ENCODE measurements at regions not wholly inside any gene's neighbourhood (a gene's known extent, or its start where the extent isn't known, plus 50 kb on each side); places are given as distances from the start of the nearest gene placed in this dataset.

DNA sequence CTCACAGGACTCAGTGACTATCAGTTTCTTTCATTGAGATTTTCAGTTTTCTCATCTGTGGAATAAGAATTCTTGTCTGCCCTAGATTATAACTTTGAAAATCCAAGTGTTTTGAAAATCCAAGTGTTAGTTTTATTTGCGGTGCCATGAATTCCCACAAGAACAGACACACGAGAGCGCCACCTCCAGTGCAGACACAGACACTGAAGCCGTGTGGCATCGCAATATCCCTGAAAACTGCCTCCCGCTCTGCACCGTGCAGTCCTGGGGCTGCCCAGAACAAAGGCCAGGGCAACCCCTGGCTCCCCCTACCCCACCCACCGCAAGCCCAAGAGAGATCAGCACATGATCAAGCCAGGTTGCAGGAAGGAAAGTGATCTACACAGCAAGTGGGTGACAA, 229.5 kb upstream of the ASIC2 start:
- FAIRE-seq (no peak), ATAC-seq (no peak), DNase-seq (ENCODE audit: low read depth, low spot score) (no peak)
- no peak overlapping the region for H3K4me2 ChIP-seq (ENCODE audit: control insufficient read depth, insufficient read depth)
- H3K79me2 ChIP-seq (ENCODE audit: control insufficient read depth, insufficient read depth, low read length): no peaks in the 10 kb centered on the region
- H3K4me3 ChIP-seq: no peak overlapping the region
- TF ChIP-seq CHD1 (IDR thresholded peaks at IDR 0.05; ENCODE audit: low read depth, low read length): no peak
- TF ChIP-seq, protein P1, sequence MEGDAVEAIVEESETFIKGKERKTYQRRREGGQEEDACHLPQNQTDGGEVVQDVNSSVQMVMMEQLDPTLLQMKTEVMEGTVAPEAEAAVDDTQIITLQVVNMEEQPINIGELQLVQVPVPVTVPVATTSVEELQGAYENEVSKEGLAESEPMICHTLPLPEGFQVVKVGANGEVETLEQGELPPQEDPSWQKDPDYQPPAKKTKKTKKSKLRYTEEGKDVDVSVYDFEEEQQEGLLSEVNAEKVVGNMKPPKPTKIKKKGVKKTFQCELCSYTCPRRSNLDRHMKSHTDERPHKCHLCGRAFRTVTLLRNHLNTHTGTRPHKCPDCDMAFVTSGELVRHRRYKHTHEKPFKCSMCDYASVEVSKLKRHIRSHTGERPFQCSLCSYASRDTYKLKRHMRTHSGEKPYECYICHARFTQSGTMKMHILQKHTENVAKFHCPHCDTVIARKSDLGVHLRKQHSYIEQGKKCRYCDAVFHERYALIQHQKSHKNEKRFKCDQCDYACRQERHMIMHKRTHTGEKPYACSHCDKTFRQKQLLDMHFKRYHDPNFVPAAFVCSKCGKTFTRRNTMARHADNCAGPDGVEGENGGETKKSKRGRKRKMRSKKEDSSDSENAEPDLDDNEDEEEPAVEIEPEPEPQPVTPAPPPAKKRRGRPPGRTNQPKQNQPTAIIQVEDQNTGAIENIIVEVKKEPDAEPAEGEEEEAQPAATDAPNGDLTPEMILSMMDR (IDR thresholded peaks at IDR 0.05 in 2 of 3, conservative IDR thresholded peaks at IDR 0.05 in 1 of 3; ENCODE audit: control insufficient read depth in 2 of 3, extremely low read depth in 1 of 3, insufficient read depth in 1 of 3, low read depth in 3 of 3, low read length in 3 of 3): 0 out of 6 replicates have a peak, but pooled peaks of 1 of the 3 experiments have one; percentile 3
- H2AFZ ChIP-seq (ENCODE audit: control insufficient read depth, low read depth, low read length): no peak overlapping the region
- H3K9ac ChIP-seq (ENCODE audit: control insufficient read depth, insufficient read depth, low read length): no peak overlapping the region
- no peak overlapping the region for H3K27ac ChIP-seq (ENCODE audit: control insufficient read depth, insufficient read depth)
- SMC1A ChIA-PET (ENCODE audit: uncharacterized antibody, unreplicated experiment): interaction anchor here (1.1 to 2.0 kb wide), 4 partner anchors 11 to 112 kb away, joined by 3 to 8 read pairs (median 4); no protein-coding TSS in a partner anchor
- no peaks in the 10 kb centered on the region for H3K4me1 ChIP-seq (ENCODE audit: control insufficient read depth, insufficient read depth, low read length)
- RAD21 ChIA-PET (ENCODE audit: unreplicated experiment): interaction anchor here (1.0 kb wide), 1 partner anchor 37 kb away, joined by 3 read pairs; no protein-coding TSS in a partner anchor
- no peaks in the 10 kb centered on the region for H3K36me3 ChIP-seq (ENCODE audit: control insufficient read depth in 2 of 2, insufficient read depth in 2 of 2, low read length in 1 of 2)
- CTCF ChIA-PET: interaction anchor here (0.8 to 3.7 kb wide), 10 partner anchors 8 to 236 kb away, joined by 3 to 11 read pairs (median 4); no protein-coding TSS in a partner anchor
- H4K20me1 ChIP-seq (ENCODE audit: control insufficient read depth, insufficient read depth): no peaks in the 10 kb centered on the region
- intact Hi-C loops (cut with micrococcal nuclease; ENCODE audit: unreplicated experiment) (no loop called here), in situ Hi-C loops (cut with MboI) (loop anchor here (10.0 kb wide), 1 partner anchor 232 kb away; no protein-coding TSS in a partner anchor)
- 53% methylated on average over 8 of the region's 8 CpGs for WGBS (ENCODE audit: insufficient coverage, insufficient replicate concordance, low lambda C conversion rate, missing lambda C conversion rate)
- no peaks in the 10 kb centered on the region; the same call in 2 of the 3 replicates for H3K9me3 ChIP-seq (replicated peaks; ENCODE audit: control insufficient read depth, insufficient read depth, low read length)
- BruUV-seq (replicated peaks): no TSS peak
- H3K27me3 ChIP-seq (replicated peaks in 1 of 2; ENCODE audit: control insufficient read depth in 2 of 2, insufficient read depth in 2 of 2, low read length in 1 of 2): no peaks in the 10 kb centered on the region; a peak in 1 of 4 replicates
- POLR2A ChIA-PET: no interaction called here

DNA sequence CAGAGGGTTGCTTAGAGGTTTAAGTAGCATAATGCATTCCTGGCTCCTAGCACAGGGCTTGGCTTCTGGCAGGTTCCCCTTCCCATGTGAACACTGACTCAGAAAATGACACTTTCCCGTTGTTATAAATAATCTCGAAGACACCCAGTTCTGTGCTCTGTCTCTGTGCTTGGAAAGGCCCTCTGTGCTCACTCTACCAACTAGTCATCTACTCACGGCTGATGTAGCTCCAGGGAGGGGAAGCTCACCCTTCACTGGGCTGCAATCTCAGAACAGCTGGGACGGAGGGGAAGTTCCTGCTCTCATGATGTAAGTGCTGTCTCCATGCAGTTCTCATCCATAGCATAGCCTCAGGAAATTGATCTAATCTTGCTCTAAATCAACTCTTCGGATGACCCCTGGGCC, 230.5 kb upstream of the ASIC2 start:
- no peak for DNase-seq (ENCODE audit: low read depth, low spot score)
- intact Hi-C loops (cut with micrococcal nuclease; ENCODE audit: unreplicated experiment) (no loop called here), in situ Hi-C loops (cut with MboI) (loop anchor here (10.0 kb wide), 1 partner anchor 231 kb away; no protein-coding TSS in a partner anchor)
- Histone ChIP-seq H3K9me3 (replicated peaks; ENCODE audit: control insufficient read depth, insufficient read depth, low read length) (no peaks in the 10 kb centered on the region; the same call in 2 of the 3 replicates), H3K36me3 (ENCODE audit: control insufficient read depth in 2 of 2, insufficient read depth in 2 of 2, low read length in 1 of 2) (no peaks in the 10 kb centered on the region), H3K9ac (ENCODE audit: control insufficient read depth, insufficient read depth, low read length) (no peak overlapping the region), H3K27ac (ENCODE audit: control insufficient read depth, insufficient read depth) (no peak overlapping the region), H2AFZ (ENCODE audit: control insufficient read depth, low read depth, low read length) (no peak overlapping the region), H3K4me1 (ENCODE audit: control insufficient read depth, insufficient read depth, low read length) (no peaks in the 10 kb centered on the region), H3K4me2 (ENCODE audit: control insufficient read depth, insufficient read depth) (no peak overlapping the region), H3K27me3 (replicated peaks in 1 of 2; ENCODE audit: control insufficient read depth in 2 of 2, insufficient read depth in 2 of 2, low read length in 1 of 2) (no peaks in the 10 kb centered on the region; a peak in 1 of 4 replicates), H4K20me1 (ENCODE audit: control insufficient read depth, insufficient read depth) (no peaks in the 10 kb centered on the region), H3K4me3 (no peak overlapping the region), H3K79me2 (ENCODE audit: control insufficient read depth, insufficient read depth, low read length) (no peaks in the 10 kb centered on the region)
- ChIA-PET SMC1A (ENCODE audit: uncharacterized antibody, unreplicated experiment) (interaction anchor here (0.7 to 2.0 kb wide), 7 partner anchors 10 to 151 kb away, joined by 3 to 8 read pairs (median 4); no protein-coding TSS in a partner anchor), CTCF (interaction anchor here (0.6 to 2.1 kb wide), 5 partner anchors 34 to 152 kb away, joined by 3 to 7 read pairs (median 3); no protein-coding TSS in a partner anchor), POLR2A (no interaction called here), RAD21 (ENCODE audit: unreplicated experiment) (interaction anchor here (1.1 kb wide), 1 partner anchor 65 kb away, joined by 3 read pairs; no protein-coding TSS in a partner anchor)
- WGBS (ENCODE audit: insufficient coverage, insufficient replicate concordance, low lambda C conversion rate, missing lambda C conversion rate): 0% methylated on average over 5 of the region's 5 CpGs
- no peak for FAIRE-seq
- ATAC-seq: peak; percentile 74
- BruUV-seq (replicated peaks): no TSS peak
- no peak for TF ChIP-seq SP1 (IDR thresholded peaks at IDR 0.05; ENCODE audit: low read depth, low read length)
- no peak for TF ChIP-seq KDM1A (IDR thresholded peaks at IDR 0.05; ENCODE audit: borderline replicate concordance)
- TF ChIP-seq, protein P2, sequence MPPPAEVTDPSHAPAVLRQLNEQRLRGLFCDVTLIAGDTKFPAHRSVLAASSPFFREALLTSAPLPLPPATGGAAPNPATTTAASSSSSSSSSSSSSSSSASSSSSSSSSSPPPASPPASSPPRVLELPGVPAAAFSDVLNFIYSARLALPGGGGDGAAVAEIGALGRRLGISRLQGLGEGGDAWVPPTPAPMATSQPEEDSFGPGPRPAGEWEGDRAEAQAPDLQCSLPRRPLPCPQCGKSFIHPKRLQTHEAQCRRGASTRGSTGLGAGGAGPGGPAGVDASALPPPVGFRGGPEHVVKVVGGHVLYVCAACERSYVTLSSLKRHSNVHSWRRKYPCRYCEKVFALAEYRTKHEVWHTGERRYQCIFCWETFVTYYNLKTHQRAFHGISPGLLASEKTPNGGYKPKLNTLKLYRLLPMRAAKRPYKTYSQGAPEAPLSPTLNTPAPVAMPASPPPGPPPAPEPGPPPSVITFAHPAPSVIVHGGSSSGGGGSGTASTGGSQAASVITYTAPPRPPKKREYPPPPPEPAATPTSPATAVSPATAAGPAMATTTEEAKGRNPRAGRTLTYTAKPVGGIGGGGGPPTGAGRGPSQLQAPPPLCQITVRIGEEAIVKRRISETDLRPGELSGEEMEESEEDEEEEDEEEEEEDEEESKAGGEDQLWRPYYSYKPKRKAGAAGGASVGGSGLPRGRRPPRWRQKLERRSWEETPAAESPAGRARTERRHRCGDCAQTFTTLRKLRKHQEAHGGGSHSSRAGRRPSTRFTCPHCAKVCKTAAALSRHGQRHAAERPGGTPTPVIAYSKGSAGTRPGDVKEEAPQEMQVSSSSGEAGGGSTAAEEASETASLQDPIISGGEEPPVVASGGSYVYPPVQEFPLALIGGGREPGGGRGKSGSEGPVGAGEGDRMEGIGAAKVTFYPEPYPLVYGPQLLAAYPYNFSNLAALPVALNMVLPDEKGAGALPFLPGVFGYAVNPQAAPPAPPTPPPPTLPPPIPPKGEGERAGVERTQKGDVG (CRISPR knock-in tag; IDR thresholded peaks at IDR 0.05): no peak
- no peak for TF ChIP-seq NRF1 (conservative IDR thresholded peaks at IDR 0.05; ENCODE audit: low read depth, low read length)
- no peak for TF ChIP-seq JUND (IDR thresholded peaks at IDR 0.05; ENCODE audit: low read depth, low read length)
- no peak for TF ChIP-seq MYC (IDR thresholded peaks at IDR 0.05; ENCODE audit: insufficient read depth, insufficient read length, insufficient replicate concordance, low read length, severe bottlenecking)
- no peak for TF ChIP-seq POU2F2 (IDR thresholded peaks at IDR 0.05; ENCODE audit: borderline replicate concordance, low read depth, low read length)

Data from GM12878 (cell line).